Skeletal muscle cell (primary cell): ENCODE measurements at regions not wholly inside any gene's neighbourhood (a gene's known extent, or its start where the extent isn't known, plus 50 kb on each side); places are given as distances from the start of the nearest gene placed in this dataset.
A peak's percentile ranks its signal among the peaks of the same experiment; 100 is the strongest.
"Not testable (repeated sequence)": the region's sequence is repeated elsewhere in the genome, so short reads cannot be mapped to it uniquely, and the experiment has no call there.

ENCODE experiments used
- DNase-seq: peaks from one replicate; pipeline ENCODE4 v3.0.0-alpha.2; 2010; ENCODE audit warnings: low read depth
- H3K4me3 ChIP-seq: 2 replicates; pipeline ENCODE4 v1.5.1; 2011; ENCODE audit warnings: low read depth, mild to moderate bottlenecking, control low read depth, low read length, moderate library complexity

- H3K4me3 ChIP-seq: no peak overlapping the region
- DNase-seq: no peak
Observed at GRCh38 chr2:185337033-185337432, 401.6 kb upstream of the FSIP2 start.

- H3K4me3 ChIP-seq: no peak overlapping the region
- DNase-seq: no peak
Observed at GRCh38 chr2:185338104-185338503, 400.5 kb upstream of the FSIP2 start.

- H3K4me3 ChIP-seq: no peak overlapping the region
- no peak for DNase-seq
Observed at GRCh38 chr2:185347445-185347844, 391.2 kb upstream of the FSIP2 start.

- no peak overlapping the region for H3K4me3 ChIP-seq
- no peak for DNase-seq
Observed at GRCh38 chr2:185360776-185361175, 377.8 kb upstream of the FSIP2 start.

GRCh38 chr2:185372188-185372587 lies 366.4 kb upstream of the FSIP2 start:
- peak; percentile 81 for DNase-seq
- no peak overlapping the region for H3K4me3 ChIP-seq

- H3K4me3 ChIP-seq: no peak overlapping the region
- no peak for DNase-seq
Observed at GRCh38 chr2:185373229-185373628, 365.4 kb upstream of the FSIP2 start.

GRCh38 chr2:185374878-185375277 lies 363.7 kb upstream of the FSIP2 start:
- peak; percentile 41 for DNase-seq
- H3K4me3 ChIP-seq: no peak overlapping the region

GRCh38 chr2:185375731-185376130 lies 362.9 kb upstream of the FSIP2 start:
- H3K4me3 ChIP-seq: no peak overlapping the region
- DNase-seq: no peak

- no peak for DNase-seq
- H3K4me3 ChIP-seq: no peak overlapping the region
Observed at GRCh38 chr2:185381631-185382030, 357.0 kb upstream of the FSIP2 start.

- H3K4me3 ChIP-seq: no peak overlapping the region
- no peak for DNase-seq
Observed at GRCh38 chr2:185384822-185385560, 353.6 kb upstream of the FSIP2 start.

- no peak for DNase-seq
- H3K4me3 ChIP-seq: no peak overlapping the region
Observed at GRCh38 chr2:185388226-185388625, 350.4 kb upstream of the FSIP2 start.

GRCh38 chr2:185391543-185391942 lies 347.1 kb upstream of the FSIP2 start:
- no peak for DNase-seq
- H3K4me3 ChIP-seq: no peak overlapping the region

GRCh38 chr2:185393091-185393490 lies 345.5 kb upstream of the FSIP2 start:
- DNase-seq: no peak
- no peak overlapping the region for H3K4me3 ChIP-seq

- no peak for DNase-seq
- no peak overlapping the region for H3K4me3 ChIP-seq
Observed at GRCh38 chr2:185402474-185402873, 336.1 kb upstream of the FSIP2 start.

- H3K4me3 ChIP-seq: no peak overlapping the region
- DNase-seq: no peak
Observed at GRCh38 chr2:185404578-185404977, 334.0 kb upstream of the FSIP2 start.

- H3K4me3 ChIP-seq: no peak overlapping the region
- peak; percentile 14 for DNase-seq
Observed at GRCh38 chr2:185417111-185417510, 321.5 kb upstream of the FSIP2 start.

GRCh38 chr2:185417688-185418087 lies 320.9 kb upstream of the FSIP2 start:
- DNase-seq: no peak

GRCh38 chr2:185424958-185425629 lies 313.5 kb upstream of the FSIP2 start:
- DNase-seq, H3K4me3 ChIP-seq: not testable (repeated sequence)

More at GRCh38 chr2:185417688-185418087, 320.9 kb upstream of the FSIP2 start:
- no peak overlapping the region for H3K4me3 ChIP-seq

- no peak overlapping the region for H3K4me3 ChIP-seq
- no peak for DNase-seq
Observed at GRCh38 chr2:185428000-185428399, 310.6 kb upstream of the FSIP2 start.

- H3K4me3 ChIP-seq: no peak overlapping the region
- peak; percentile 19 for DNase-seq
Observed at GRCh38 chr2:185433824-185434223, 304.8 kb upstream of the FSIP2 start.

- H3K4me3 ChIP-seq: no peak overlapping the region
- no peak for DNase-seq
Observed at GRCh38 chr2:185436787-185437372, 301.7 kb upstream of the FSIP2 start.
